NOMO-1 (cell line): ENCODE measurements at regions not wholly inside any gene's neighbourhood (a gene's known extent, or its start where the extent isn't known, plus 50 kb on each side); places are given as distances from the start of the nearest gene placed in this dataset.

Experiments used
- DNase-seq, 2 experiments: peaks; one replicate each; lab custom pipeline; 2025; ENCODE audit not compliant: unreplicated experiment in 2 of 2; lab: John Stamatoyannopoulos, UW

DNA sequence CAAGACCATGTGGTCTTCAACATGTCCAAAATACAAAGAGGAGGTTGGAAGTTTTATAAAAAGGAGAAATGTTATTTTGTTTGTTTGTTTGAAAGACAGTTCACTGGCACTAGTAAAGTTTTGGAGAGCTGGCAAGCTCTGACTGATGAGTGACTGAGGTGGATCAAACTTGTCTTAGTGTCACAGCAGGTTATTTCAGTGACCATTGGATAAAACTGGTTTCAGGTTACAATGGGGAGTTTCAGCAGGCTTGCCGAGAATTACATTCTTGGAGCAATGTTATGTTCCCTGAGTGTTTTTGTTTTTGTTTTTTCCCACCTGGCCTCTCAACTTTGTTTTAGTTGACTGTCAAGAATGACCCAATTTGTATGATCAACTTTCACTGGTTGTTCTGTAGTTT lies 414.5 kb upstream of the ARHGEF26 start:
- no peak for DNase-seq

DNA sequence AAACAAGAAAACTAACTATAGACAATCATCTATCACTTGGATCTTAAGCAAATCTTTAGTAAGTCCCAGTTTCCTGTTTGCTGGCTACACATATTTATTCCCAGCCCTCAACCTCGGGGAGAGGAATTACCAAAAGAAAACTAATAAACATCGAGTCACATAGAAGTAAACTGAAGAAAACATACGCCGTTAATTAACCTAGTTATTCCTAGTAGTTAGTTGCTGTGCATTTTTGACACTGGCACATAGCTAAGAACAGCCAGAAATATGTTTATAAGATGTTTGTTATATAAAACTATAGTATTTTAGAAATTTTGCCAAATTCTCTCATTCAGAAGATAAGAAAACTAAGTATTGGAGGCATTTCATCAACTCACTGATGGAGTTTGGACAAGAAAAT lies 407.2 kb upstream of the ARHGEF26 start:
- DNase-seq: no peak

- DNase-seq: peak in 1 of 2 experiments; percentile 52
Observed at GRCh38 chr3:153714588-153715290, 406.5 kb upstream of the ARHGEF26 start.

DNA sequence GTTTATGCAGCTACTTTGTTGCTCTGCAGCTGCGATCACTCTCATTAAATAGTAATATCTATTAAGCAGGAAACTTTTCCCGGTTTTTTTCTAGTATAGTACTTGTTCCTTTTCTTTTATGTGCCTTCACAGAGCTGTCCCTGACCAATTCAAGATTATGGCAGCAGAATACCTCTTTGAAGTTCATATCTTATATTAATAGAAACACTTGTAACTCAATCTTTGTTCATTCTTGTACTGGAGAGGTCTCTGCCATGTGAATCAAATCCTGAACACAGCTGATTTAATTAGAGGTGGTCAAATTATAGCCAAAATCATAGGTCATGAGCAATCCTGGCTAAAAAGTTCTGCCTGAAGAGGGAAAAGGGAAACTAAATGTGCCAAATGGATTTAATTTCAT lies 399.0 kb upstream of the ARHGEF26 start:
- DNase-seq: no peak

GRCh38 chr3:153731071-153731470 lies 390.1 kb upstream of the ARHGEF26 start:
- no peak for DNase-seq

DNA sequence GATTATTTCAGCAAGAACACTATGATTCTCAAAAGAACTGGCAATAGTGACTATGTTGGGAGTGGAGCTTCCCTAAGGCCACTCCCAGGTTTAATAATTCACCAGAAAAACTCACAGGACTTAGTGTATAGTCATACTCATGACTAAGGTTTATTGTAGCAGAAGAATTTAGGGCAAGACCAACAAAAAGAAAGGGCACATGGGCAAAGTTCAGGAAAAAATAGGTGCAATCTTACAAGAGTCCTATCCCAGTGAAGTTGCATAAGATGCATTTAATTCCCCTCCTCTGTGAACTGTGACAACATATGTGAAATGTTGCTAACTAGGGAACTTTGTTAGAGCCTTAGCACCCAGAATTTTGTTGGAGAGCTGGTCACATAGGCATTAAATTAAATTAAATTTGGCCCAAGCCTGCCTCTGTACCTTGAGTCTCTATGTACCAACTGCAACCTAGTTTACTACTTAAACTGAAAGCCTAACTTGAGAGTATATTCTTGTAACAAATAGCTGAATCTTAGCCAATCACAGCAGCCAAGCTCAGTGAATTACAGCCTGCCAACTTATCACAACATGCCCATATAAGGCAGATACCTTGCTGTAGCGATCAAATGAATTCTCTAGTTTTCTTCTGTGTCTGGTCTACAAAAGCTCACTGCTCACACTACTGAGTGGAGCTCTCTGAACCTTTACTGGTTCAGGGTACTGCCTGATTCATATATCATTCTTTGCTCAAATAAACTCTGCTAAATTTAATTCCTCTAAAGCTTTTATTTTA lies 386.2 kb upstream of the ARHGEF26 start:
- DNase-seq: no peak

- DNase-seq: no peak
Observed at GRCh38 chr3:153740109-153740508, 381.1 kb upstream of the ARHGEF26 start.

- DNase-seq: no peak
Observed at GRCh38 chr3:153744889-153745288, 376.3 kb upstream of the ARHGEF26 start.

DNA sequence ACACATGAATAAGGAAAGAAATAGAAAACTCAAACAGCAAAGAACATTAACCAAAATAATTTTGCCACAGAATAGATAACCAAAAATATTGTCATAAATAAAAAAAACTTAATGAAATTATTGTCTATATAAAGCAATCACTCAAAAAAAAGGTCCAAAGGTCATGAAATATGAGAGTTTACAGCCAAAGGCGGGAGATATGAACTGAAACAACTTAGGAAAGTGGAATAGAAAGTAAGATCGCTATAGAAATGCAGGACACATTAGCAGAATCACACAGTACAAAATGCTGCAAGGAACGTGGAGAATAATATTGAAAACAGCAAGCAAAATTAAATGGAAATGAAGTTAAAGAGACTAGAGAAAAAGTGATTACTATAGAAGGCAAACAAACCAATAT lies 375.0 kb upstream of the ARHGEF26 start:
- peak; percentile 20 to 43 for DNase-seq

- no peak for DNase-seq
Observed at GRCh38 chr3:153749070-153749610, 372.1 kb upstream of the ARHGEF26 start.

GRCh38 chr3:153752405-153753027 lies 368.7 kb upstream of the ARHGEF26 start:
- DNase-seq: no peak

- no peak for DNase-seq
Observed at GRCh38 chr3:153753035-153753434, 368.2 kb upstream of the ARHGEF26 start.

GRCh38 chr3:153756816-153757215 lies 364.4 kb upstream of the ARHGEF26 start:
- DNase-seq: no peak

GRCh38 chr3:153757839-153758238 lies 363.4 kb upstream of the ARHGEF26 start:
- DNase-seq: no peak

GRCh38 chr3:153760948-153761347 lies 360.2 kb upstream of the ARHGEF26 start:
- no peak for DNase-seq

DNA sequence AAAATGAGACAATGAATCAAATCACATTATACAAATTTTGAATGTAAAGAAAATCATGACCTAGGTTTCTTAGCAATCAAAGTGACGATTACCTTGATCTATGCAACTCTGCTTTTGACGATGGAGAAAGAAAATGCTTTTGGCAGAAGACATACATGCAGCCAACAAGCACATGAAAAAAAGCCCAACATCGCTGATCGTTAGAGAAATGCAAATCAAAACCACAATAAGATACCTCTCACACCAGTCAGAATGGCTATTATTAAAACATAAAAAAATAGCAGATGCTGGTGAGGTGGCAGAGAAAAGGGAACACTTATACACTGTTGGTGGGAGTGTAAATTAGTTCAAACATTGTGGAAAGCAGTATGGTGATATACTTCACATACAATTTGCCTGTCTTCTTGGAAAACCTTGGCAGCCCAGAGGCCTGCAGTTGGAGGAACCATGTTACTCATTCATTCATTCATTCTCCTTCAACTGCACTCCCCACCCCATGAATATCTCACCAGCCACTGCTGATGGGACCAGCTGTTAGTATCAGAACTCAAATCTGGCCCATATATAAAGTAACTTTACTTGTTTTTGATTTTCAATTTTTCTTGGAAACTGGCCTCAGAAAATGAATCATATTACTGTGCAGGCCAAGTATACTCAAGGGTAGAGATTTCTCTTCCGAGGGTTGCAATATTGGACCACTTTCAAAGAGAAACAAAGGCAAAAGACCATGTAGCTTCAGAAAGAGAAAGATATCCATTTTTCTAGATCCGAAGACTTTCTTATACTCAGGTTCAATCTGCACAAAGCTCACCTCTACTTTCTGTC lies 358.6 kb upstream of the ARHGEF26 start:
- no peak for DNase-seq

DNA sequence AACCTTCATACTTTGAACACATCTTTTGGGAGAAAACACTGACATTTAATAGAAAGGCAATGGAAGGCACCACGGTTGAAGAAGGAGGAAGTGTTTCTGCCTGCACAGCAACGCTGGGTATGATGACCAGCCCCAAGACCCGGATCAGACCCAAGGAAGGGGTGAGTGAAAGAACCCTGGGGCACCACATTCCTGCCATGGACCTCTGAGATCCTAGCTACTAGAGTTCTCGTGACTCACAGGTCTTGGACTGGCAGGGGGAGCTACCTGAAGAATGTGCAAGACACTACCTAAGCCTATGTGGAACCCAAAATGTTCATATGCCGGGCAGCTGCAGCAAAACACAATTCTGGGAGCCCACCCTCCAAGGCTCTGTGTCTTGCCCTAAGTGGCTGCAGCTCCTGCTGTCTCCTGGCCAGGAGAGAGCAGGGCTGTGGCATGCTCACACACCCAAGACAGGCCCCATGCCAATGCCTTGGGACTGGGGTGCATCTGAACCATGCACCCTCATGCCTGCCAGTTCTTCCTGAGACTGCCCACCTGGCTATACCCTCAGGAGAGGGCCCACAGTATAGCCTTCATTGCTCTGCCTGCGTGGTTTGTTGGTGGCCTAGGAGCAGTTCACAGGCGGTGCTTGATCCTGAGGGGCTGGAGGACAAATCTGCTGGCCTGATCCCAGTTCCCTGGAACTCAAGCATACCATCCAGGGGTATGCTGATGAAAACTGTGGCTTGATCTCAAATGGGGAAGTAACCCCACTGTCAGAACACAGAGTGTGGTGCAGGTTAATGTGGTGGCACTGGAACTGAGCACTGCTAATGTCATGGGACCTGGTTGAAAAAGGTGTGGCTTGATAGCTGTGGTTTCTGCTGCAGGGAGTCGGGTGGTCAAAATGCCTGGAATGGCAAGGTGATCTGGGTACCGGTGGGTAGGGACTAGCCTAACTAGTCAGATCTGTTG lies 353.3 kb upstream of the ARHGEF26 start:
- peak in 1 of 2 experiments; percentile 30 for DNase-seq

DNA sequence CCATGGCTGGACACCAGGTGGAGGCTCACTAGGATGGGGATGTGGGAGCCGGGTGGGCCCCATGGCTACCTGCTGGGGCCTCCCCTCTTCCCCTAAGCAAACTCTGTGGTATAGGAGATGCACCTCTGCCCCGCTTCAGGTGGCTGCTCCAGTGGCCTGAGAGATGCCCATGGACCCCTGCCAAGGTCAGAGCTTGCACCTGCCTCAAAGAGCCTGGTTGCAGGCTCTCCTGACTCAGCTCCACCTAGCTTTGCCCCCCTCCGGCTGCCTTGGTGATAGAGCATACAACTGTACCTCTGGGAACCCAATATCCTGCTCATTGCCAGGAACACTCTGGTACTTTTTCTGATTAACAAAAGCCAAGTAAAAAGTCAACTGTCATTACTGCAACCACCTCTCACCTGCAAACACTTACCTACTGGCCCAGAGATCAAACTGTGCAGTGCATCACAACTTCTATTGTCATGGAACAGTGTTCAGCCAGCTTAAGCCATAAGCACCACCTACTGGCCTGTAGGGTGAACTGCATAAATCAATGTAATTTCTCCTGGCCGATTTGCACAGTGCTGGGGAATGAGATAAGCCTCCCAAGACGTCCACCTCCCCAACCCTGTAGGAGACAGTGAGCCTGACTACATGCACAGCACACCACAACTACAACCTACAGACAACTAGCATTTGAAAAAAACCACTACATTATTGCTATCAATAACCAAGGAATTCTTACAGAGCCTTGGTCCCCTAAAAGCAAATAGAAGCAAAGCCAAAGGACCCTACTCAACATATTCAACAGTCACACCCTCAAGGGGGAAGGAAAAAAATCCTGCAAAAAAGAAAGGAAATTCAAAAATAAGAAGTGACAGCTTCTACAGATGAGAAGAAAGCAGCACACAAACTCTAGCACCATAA lies 352.4 kb upstream of the ARHGEF26 start:
- DNase-seq: peak; percentile 62 to 73

GRCh38 chr3:153783106-153783505 lies 338.1 kb upstream of the ARHGEF26 start:
- DNase-seq: no peak
